ENCODE measurements at regions not wholly inside any gene's neighbourhood (a gene's known extent, or its start where the extent isn't known, plus 50 kb on each side); places are given as distances from the start of the nearest gene placed in this dataset.
"Not testable (repeated sequence)": the region's sequence is repeated elsewhere in the genome, so short reads cannot be mapped to it uniquely, and the experiment has no call there.

GRCh38 chr5:93682471-93683404, 58.7 kb downstream of the POU5F2 start:
- DNase-seq = not testable (repeated sequence)

GRCh38 chr5:93681432-93681831, 60.0 kb downstream of the POU5F2 start:
- DNase-seq = peak; percentile 25

- peak; percentile 14 for DNase-seq
These were observed 64.0 kb downstream of the POU5F2 start for GRCh38 chr5:93677359-93677891.

GRCh38 chr5:93676704-93677103, 64.7 kb downstream of the POU5F2 start:
- DNase-seq = no peak

- DNase-seq = no peak
These were observed 65.6 kb downstream of the POU5F2 start for GRCh38 chr5:93675460-93676450.

- DNase-seq = no peak
These were observed 66.4 kb downstream of the POU5F2 start for GRCh38 chr5:93674866-93675459.

GRCh38 chr5:93674138-93674537, 67.3 kb downstream of the POU5F2 start:
- peak; percentile 87 for DNase-seq

GRCh38 chr5:93673316-93673954, 68.0 kb downstream of the POU5F2 start:
- no peak for DNase-seq

GRCh38 chr5:93665648-93666047, 75.8 kb downstream of the POU5F2 start:
- DNase-seq = no peak

GRCh38 chr5:93660677-93661076, 77.7 kb downstream of the NR2F1 start:
- DNase-seq = no peak

GRCh38 chr5:93658044-93658443, 75.0 kb downstream of the NR2F1 start:
- no peak for DNase-seq

GRCh38 chr5:93654676-93655075, 71.7 kb downstream of the NR2F1 start:
- no peak for DNase-seq

- no peak for DNase-seq
These were observed 70.7 kb downstream of the NR2F1 start for GRCh38 chr5:93653716-93654115.

- no peak for DNase-seq
These were observed 66.3 kb downstream of the NR2F1 start for GRCh38 chr5:93649234-93649900.

- no peak for DNase-seq
These were observed 61.7 kb downstream of the NR2F1 start for GRCh38 chr5:93644760-93645159.
